MM.1S (cell line): ENCODE measurements at regions not wholly inside any gene's neighbourhood (a gene's known extent, or its start where the extent isn't known, plus 50 kb on each side); places are given as distances from the start of the nearest gene placed in this dataset.

Experiments used
- DNase-seq: peaks from one replicate; pipeline ENCODE4 v3.0.0-alpha.2; 2015
- H2AFZ ChIP-seq: fragments of 300-600 bp; sonication (generic); 2 replicates; pipeline ENCODE4 v1.6.0; 2016; ENCODE audit warnings: antibody characterized with exemption, low read length
- H3F3A ChIP-seq: fragments of 300-600 bp; sonication (generic); 2 replicates; pipeline ENCODE4 v1.6.1; 2016; ENCODE audit warnings: mild to moderate bottlenecking, antibody characterized with exemption, low read length, moderate library complexity, mixed read lengths; ENCODE audit not compliant: insufficient read depth
- H3K27ac ChIP-seq: fragments of 300-600 bp; sonication (generic); 2 replicates; pipeline ENCODE4 v1.5.1; 2016; ENCODE audit warnings: mild to moderate bottlenecking, low read length
- H3K27me3 ChIP-seq: fragments of 300-600 bp; sonication (generic); replicated peaks from 2 replicates; pipeline ENCODE4 v1.6.0; 2016; ENCODE audit warnings: low read length; ENCODE audit not compliant: insufficient read depth
- H3K36me3 ChIP-seq: fragments of 300-600 bp; sonication (generic); replicated peaks from 2 replicates; pipeline ENCODE4 v1.6.1; 2016; ENCODE audit warnings: mild to moderate bottlenecking, low read length, mixed read lengths; ENCODE audit not compliant: insufficient read depth
- H3K4me1 ChIP-seq: fragments of 300-600 bp; sonication (generic); 2 replicates; pipeline ENCODE4 v1.6.1; 2016; ENCODE audit warnings: low read length, mixed read lengths
- H3K4me2 ChIP-seq: fragments of 300-600 bp; sonication (generic); 2 replicates; pipeline ENCODE4 v1.6.0; 2016; ENCODE audit warnings: low read depth, low read length
- H3K4me3 ChIP-seq: fragments of 300-600 bp; sonication (generic); 2 replicates; pipeline ENCODE4 v1.5.1; 2016; ENCODE audit warnings: low read length, mixed read lengths
- H3K79me2 ChIP-seq: fragments of 300-600 bp; sonication (generic); 2 replicates; pipeline ENCODE4 v1.6.1; 2016; ENCODE audit warnings: mixed run types, low read length, mixed read lengths
- H3K9ac ChIP-seq: fragments of 300-600 bp; sonication (generic); 2 replicates; pipeline ENCODE4 v1.6.1; 2016; ENCODE audit warnings: low read length, mixed read lengths
- H3K9me2 ChIP-seq: fragments of 300-600 bp; sonication (generic); replicated peaks from 2 replicates; pipeline ENCODE4 v1.6.1; 2016; ENCODE audit warnings: mild to moderate bottlenecking, low read length, mixed read lengths; ENCODE audit not compliant: insufficient read depth
- H3K9me3 ChIP-seq: fragments of 300-600 bp; sonication (generic); replicated peaks from 2 replicates; pipeline ENCODE4 v1.6.1; 2016; ENCODE audit warnings: mild to moderate bottlenecking, low read length, mixed read lengths; ENCODE audit not compliant: insufficient read depth
- H4K20me1 ChIP-seq: fragments of 300-600 bp; sonication (generic); 2 replicates; pipeline ENCODE4 v1.6.1; 2016; ENCODE audit warnings: mild to moderate bottlenecking, low read length, moderate library complexity, mixed read lengths; ENCODE audit not compliant: insufficient read depth
- EZH2 ChIP-seq: fragments of 300-600 bp; sonication (generic); optimal IDR thresholded peaks from 2 replicates; pipeline ENCODE3; 2017; ENCODE audit warnings: low read depth, mild to moderate bottlenecking, antibody characterized with exemption, low read length, mixed read lengths
- EZH2phosphoT487 ChIP-seq: fragments of 300-600 bp; sonication (generic); IDR thresholded peaks from 2 replicates; pipeline ENCODE4 v1.6.1; 2018; ENCODE audit warnings: antibody characterized with exemption, low read length
- TF ChIP-seq, protein P1 (sequence below): fragments of 300-600 bp; sonication (generic); IDR thresholded peaks from 2 replicates; pipeline ENCODE4 v1.5.1; 2016; ENCODE audit warnings: antibody characterized with exemption, low read length, mixed read lengths

DNA sequence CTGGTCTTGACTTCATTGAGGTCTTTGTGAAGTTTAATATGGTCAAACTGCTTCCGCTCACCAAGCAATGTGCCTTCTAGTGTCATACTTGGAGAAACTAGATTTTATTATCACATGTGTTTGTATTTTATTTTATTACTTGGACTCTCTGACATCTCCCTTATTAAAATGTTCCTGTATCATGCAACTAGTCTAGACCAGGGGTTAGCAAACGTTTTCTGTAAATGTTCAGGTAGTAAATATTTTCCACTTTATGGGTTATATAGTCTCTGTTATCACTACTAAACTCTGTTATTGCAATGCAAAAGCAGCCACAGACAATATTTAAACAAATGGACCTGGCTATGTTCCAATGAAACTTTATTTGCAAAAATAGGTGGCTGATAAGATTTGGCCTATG, 443.8 kb downstream of the MID1IP1 start:
- Histone ChIP-seq H3K79me2 (no peaks in the 10 kb centered on the region), H3K27me3 (no peaks in the 10 kb centered on the region), H3F3A (no peaks in the 10 kb centered on the region), H3K36me3 (no peaks in the 10 kb centered on the region), H3K4me3 (no peak overlapping the region), H3K9ac (no peak overlapping the region), H3K4me1 (no peaks in the 10 kb centered on the region), H3K4me2 (no peak overlapping the region), H3K9me3 (no peaks in the 10 kb centered on the region), H3K27ac (no peak overlapping the region), H2AFZ (no peak overlapping the region), H4K20me1 (no peaks in the 10 kb centered on the region), H3K9me2 (no peaks in the 10 kb centered on the region)
- DNase-seq: no peak
- no peak for TF ChIP-seq EZH2phosphoT487
- TF ChIP-seq, protein P1, sequence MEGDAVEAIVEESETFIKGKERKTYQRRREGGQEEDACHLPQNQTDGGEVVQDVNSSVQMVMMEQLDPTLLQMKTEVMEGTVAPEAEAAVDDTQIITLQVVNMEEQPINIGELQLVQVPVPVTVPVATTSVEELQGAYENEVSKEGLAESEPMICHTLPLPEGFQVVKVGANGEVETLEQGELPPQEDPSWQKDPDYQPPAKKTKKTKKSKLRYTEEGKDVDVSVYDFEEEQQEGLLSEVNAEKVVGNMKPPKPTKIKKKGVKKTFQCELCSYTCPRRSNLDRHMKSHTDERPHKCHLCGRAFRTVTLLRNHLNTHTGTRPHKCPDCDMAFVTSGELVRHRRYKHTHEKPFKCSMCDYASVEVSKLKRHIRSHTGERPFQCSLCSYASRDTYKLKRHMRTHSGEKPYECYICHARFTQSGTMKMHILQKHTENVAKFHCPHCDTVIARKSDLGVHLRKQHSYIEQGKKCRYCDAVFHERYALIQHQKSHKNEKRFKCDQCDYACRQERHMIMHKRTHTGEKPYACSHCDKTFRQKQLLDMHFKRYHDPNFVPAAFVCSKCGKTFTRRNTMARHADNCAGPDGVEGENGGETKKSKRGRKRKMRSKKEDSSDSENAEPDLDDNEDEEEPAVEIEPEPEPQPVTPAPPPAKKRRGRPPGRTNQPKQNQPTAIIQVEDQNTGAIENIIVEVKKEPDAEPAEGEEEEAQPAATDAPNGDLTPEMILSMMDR: no peak
- no peak for TF ChIP-seq EZH2

GRCh38 chrX:39247536-39247935, 446.3 kb downstream of the MID1IP1 start:
- Histone ChIP-seq H3K4me1 (no peaks in the 10 kb centered on the region), H3K4me2 (no peak overlapping the region), H3K9ac (no peak overlapping the region), H3K79me2 (no peaks in the 10 kb centered on the region), H3K9me2 (no peaks in the 10 kb centered on the region), H3K27ac (no peak overlapping the region), H2AFZ (no peak overlapping the region), H3K27me3 (no peaks in the 10 kb centered on the region), H3K9me3 (no peaks in the 10 kb centered on the region), H3F3A (no peaks in the 10 kb centered on the region), H3K4me3 (no peak overlapping the region), H3K36me3 (no peaks in the 10 kb centered on the region), H4K20me1 (no peaks in the 10 kb centered on the region)
- no peak for DNase-seq
- TF ChIP-seq, protein P1: no peak
- TF ChIP-seq EZH2phosphoT487 (no peak), EZH2 (no peak)

DNA sequence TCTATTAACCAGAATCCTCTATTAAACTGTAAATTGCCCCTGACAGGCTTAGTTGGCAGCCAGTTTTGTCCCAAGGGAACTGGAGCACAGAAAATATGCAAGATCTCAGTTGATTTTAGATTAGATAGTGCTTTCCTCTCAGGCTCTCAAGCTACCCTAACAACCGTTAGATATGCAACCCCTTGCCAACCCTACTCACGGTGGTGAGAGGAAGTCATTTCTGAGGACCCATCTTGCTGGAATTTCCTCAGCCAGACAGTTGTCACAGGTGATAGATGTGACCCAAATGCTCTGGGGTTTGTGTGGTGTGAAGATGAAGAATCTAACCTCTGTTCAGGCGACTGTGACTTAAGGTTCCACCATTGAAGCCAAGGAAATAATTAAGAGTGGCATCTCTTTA, 447.1 kb downstream of the MID1IP1 start:
- no peaks in the 10 kb centered on the region for H3K4me1 ChIP-seq
- no peaks in the 10 kb centered on the region for H3K9me2 ChIP-seq
- H4K20me1 ChIP-seq: no peaks in the 10 kb centered on the region
- no peak overlapping the region for H3K9ac ChIP-seq
- H3K27ac ChIP-seq: no peak overlapping the region
- no peaks in the 10 kb centered on the region for H3K36me3 ChIP-seq
- DNase-seq: no peak
- H3K27me3 ChIP-seq: no peaks in the 10 kb centered on the region
- no peaks in the 10 kb centered on the region for H3K79me2 ChIP-seq
- no peaks in the 10 kb centered on the region for H3K9me3 ChIP-seq
- H3K4me3 ChIP-seq: no peak overlapping the region
- H3F3A ChIP-seq: no peaks in the 10 kb centered on the region
- no peak overlapping the region for H2AFZ ChIP-seq
- no peak overlapping the region for H3K4me2 ChIP-seq
- TF ChIP-seq, protein P1: no peak
- TF ChIP-seq EZH2phosphoT487 (no peak), EZH2 (no peak)
